HG03354 (cell line): ENCODE measurements at regions not wholly inside any gene's neighbourhood (a gene's known extent, or its start where the extent isn't known, plus 50 kb on each side); places are given as distances from the start of the nearest gene placed in this dataset.
A peak's percentile ranks its signal among the peaks of the same experiment; 100 is the strongest.
"Not testable (repeated sequence)": the region's sequence is repeated elsewhere in the genome, so short reads cannot be mapped to it uniquely, and the experiment has no call there.

Experiments used
- ATAC-seq: cut with Tn5 transposase; IDR thresholded peaks from one replicate; pipeline ENCODE4 v1.9.1; 2021; ENCODE audit warnings: mild to moderate bottlenecking; ENCODE audit not compliant: unreplicated experiment, poor library complexity, severe bottlenecking

- ATAC-seq, result no peak
Measured at GRCh38 chr7:138303230-138304070, 156.6 kb upstream of the TRIM24 start.

GRCh38 chr7:138304071-138304320, 156.1 kb upstream of the TRIM24 start:
- no peak for ATAC-seq

- ATAC-seq, result no peak
Measured at GRCh38 chr7:138307633-138308032, 152.4 kb upstream of the TRIM24 start.

DNA sequence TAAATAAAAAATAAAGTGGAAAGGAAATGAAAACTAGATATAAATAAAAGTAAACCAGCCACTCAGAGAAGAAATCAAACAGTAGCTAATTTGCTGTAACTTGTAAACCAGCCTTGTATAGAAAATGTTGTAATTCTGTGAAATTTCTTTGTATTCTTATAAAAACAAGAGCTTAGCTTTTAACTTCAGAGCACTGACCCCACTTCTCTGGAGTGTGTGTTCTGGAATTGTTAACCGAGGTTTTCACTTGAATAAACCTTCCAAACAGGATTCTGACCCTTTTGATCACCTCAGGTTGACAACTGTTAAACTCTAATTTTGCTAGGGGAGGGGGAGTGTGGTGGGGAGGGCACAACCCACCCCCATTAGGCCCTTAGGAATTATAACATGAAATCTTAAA, 151.9 kb upstream of the TRIM24 start:
- no peak for ATAC-seq

GRCh38 chr7:138309186-138309585, 150.9 kb upstream of the TRIM24 start:
- ATAC-seq, result no peak

- ATAC-seq, result no peak
Measured at GRCh38 chr7:138313829-138314178, 146.3 kb upstream of the TRIM24 start.

GRCh38 chr7:138316421-138317043, 143.5 kb upstream of the TRIM24 start:
- ATAC-seq, result peak; percentile 99

GRCh38 chr7:138317044-138317596, 142.9 kb upstream of the TRIM24 start:
- ATAC-seq, result no peak

GRCh38 chr7:138324941-138325340, 135.1 kb upstream of the TRIM24 start:
- ATAC-seq, result no peak

- ATAC-seq, result no peak
Measured at GRCh38 chr7:138325434-138325833, 134.6 kb upstream of the TRIM24 start.

DNA sequence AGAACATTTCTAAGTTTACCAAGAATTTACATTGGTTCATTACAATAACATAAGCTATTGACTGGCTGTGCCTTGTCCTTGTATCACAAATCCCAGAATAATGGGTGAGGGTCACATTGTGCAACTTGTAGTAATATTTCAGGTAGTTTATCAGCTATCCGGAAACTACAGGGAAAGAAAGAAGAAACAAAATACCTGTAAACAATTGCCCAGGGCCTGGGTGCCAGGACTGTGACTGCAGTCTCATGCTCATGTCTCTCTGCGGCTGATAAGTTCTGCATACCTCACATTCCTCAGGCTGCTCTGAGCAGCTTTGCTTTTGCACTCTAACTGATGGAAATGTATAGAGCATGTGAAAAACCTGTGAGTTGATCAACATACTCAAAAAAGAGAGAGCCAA, 131.8 kb upstream of the TRIM24 start:
- no peak for ATAC-seq

DNA sequence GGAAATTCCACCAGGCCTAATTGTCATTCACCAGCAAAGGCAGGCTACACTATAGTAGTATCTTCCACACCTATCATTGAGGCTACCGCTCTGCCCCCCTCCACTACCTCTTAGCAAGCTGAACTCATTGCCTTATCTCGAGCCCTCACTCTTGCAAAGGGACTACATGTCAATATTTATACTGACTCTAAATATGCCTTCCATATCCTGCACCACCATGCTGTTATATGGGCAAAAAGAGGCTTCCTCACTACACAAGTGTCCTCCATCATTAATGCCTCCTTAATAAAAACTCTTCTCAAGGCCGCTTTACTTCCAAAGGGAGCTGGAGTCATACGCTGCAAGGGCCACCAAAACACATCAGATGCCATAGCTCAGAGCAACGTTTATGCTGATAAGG, 127.2 kb upstream of the TRIM24 start:
- not testable (repeated sequence) for ATAC-seq

GRCh38 chr7:138338361-138338760, 121.7 kb upstream of the TRIM24 start:
- no peak for ATAC-seq

GRCh38 chr7:138339229-138339628, 120.8 kb upstream of the TRIM24 start:
- not testable (repeated sequence) for ATAC-seq

DNA sequence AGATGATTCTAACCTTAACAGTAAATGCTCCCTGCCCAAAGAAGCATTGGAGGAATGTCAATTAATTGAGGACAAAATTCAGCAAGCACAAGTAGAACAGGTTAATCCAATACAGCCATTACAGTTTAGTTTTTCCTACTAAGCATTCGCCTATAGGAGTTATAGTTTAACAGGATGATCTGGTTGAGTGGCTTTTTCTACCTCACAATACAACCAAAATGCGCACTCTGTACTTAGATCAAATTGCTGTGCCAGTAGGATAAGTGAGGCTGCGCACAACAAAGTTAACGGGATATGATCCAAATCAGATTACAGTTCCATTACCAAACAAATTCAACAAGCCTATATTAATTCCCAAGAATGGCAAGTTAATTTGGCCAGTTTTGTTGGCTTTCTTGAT, 117.1 kb upstream of the TRIM24 start:
- ATAC-seq, result no peak

GRCh38 chr7:138345567-138345966, 114.5 kb upstream of the TRIM24 start:
- ATAC-seq, result no peak

DNA sequence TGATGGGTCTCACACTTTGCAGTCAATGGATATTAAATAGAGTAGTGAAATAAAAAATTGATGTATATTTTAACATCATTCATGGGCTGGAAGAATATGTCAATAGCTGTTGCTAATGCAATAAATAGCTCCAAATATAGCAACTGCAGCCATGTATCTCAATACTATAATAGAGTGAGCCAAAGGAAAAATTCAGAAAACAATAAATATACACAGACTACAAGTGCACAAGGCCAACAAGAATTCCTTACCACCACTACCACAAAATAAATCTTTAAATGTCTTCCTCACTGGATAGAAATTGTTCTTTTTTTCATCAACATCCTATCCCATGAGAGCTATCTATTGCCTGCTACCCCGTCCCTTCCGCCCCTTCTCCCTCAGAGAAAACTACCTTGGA, 113.1 kb upstream of the TRIM24 start:
- ATAC-seq, result no peak

- no peak for ATAC-seq
Measured at GRCh38 chr7:138349841-138350700, 110.0 kb upstream of the TRIM24 start.

DNA sequence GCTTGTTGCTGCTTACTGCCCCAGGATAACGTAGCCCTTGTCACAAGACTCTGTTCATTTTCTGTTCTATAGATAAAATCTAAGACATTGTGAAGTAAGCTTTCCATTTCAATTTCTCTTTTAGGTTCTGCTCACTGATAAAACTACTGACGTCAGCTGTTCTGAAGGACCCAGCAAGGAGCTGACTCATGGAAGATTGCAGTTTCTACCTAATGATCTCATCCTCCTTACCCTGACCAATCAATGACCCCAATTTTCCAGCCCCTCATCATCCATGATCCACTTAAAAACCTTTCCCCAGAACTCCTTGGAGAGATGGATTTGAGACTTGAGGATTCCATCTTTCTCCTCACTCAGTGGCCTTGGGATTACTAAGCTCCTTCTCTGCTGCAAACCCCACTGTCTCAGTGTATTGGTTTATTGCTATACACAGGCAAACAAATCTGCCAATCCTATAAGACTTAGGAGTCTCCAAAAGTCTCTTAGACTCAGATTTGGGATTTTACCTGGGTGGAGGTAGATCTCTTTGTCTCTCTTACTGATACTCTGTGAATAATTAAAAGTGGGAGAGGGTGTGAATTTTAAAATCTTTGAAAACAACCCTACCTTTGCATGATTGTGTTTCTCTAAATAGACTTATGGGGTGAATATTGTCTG, 109.2 kb upstream of the TRIM24 start:
- no peak for ATAC-seq
